Right lobe of liver (tissue), 6 donors: ENCODE measurements at regions not wholly inside any gene's neighbourhood (a gene's known extent, or its start where the extent isn't known, plus 50 kb on each side); places are given as distances from the start of the nearest gene placed in this dataset.

ENCODE experiments used
- ATAC-seq, 4 donors: fragments of 200-7000 bp; cut with Tn5 transposase; one replicate each; pipeline ENCODE4 v1.9.1; 2020; ENCODE audit warnings: mild to moderate bottlenecking in 4 of 4, moderate library complexity in 4 of 4
- DNase-seq, 3 donors: peaks; one replicate each; pipeline ENCODE4 v3.0.0-alpha.2; 2020
- H3K27ac ChIP-seq, 3 donors: fragments of 200-600 bp; one replicate each; pipeline ENCODE4 v1.8.0; 2022
- H3K27me3 ChIP-seq, 2 donors: fragments of 200-600 bp; one replicate each; pipeline ENCODE4 v1.8.0; 2022
- H3K36me3 ChIP-seq, 4 donors: fragments of 200-600 bp; sonication (generic) in 1 of 4; one replicate each; pipeline versions ENCODE4 v1.5.1 to v1.8.0; 2017 to 2022; ENCODE audit warnings: control low read depth in 1 of 4
- H3K4me1 ChIP-seq, 4 donors: fragments of 200-600 bp; sonication (generic) in 1 of 4; one replicate each; pipeline versions ENCODE4 v1.5.1 to v1.8.0; 2017 to 2022; ENCODE audit warnings: control low read depth in 1 of 4
- H3K4me3 ChIP-seq, 3 donors: fragments of 200-600 bp; one replicate each; pipeline ENCODE4 v1.8.0; 2022
- H3K9me3 ChIP-seq, 4 donors: fragments of 200-600 bp; sonication (generic) in 1 of 4; one replicate each; pipeline versions ENCODE4 v1.5.1 to v1.8.0; 2017 to 2022; ENCODE audit warnings: control low read depth in 1 of 4
- CTCF ChIP-seq, 4 donors: fragments of 200-600 bp in 3 of 4; fragments of 450-650 bp in 1 of 4; IDR thresholded peaks; one replicate each; pipeline versions ENCODE4 v1.5.1 to v1.8.0; 2016 to 2022; ENCODE audit warnings: antibody characterized with exemption in 4 of 4, mild to moderate bottlenecking in 2 of 4
- POLR2A ChIP-seq: fragments of 450-650 bp; IDR thresholded peaks from one replicate; pipeline ENCODE4 v1.6.1; 2017; ENCODE audit warnings: antibody characterized with exemption, mild to moderate bottlenecking
- whole genome bisulfite sequencing: methylation state at CpG from one replicate; pipeline ENCODE4 v1.1.6; 2018; ENCODE audit warnings: low coverage, low lambda C conversion rate; ENCODE audit not compliant: insufficient coverage; ENCODE audit errors: missing lambda C conversion rate; 5-methylcytosine and 5-hydroxymethylcytosine counted together
- intact Hi-C, 2 donors: fragments of 100-400 bp; cut with DNase I; formaldehyde crosslinking; loops; one replicate each; pipeline versions ENCODE4 v1.11.2 to v1.14.1; 2022
- donor health status: DM: no; HTN: yes; CAD: no.
- donor health status: DM: no; HTN: no; CAD: no.
- donor health status: DM: no; HTN: no; CAD: no.
- donor health status: DM: no; HTN: yes; CAD: no.
- donor health status: DM: no; HTN: yes; CAD: no.

GRCh38 chr6:139449611-139450000 is 75.2 kb upstream of the CITED2 start:
- H3K9me3 ChIP-seq, result no peaks in the 10 kb centered on the region
- no peaks in the 10 kb centered on the region for H3K4me1 ChIP-seq
- ATAC-seq, result peak in 2 of 4 donors; percentile 35 to 37
- no peak overlapping the region for H3K4me3 ChIP-seq
- H3K27ac ChIP-seq, result no peak overlapping the region
- no peak for TF ChIP-seq CTCF (IDR thresholded peaks at IDR 0.05)
- no peak for TF ChIP-seq POLR2A
- H3K27me3 ChIP-seq, result no peaks in the 10 kb centered on the region
- no peak for DNase-seq
- H3K36me3 ChIP-seq, result no peaks in the 10 kb centered on the region
- intact Hi-C loops, result no loop called here

- WGBS, result 78% methylated on average over 4 of the region's 4 CpGs
- H3K4me3 ChIP-seq, result no peak overlapping the region
- no peaks in the 10 kb centered on the region for H3K9me3 ChIP-seq
- H3K27me3 ChIP-seq, result no peaks in the 10 kb centered on the region
- ATAC-seq (no peak), DNase-seq (no peak)
- intact Hi-C loops, result no loop called here
- no peak overlapping the region for H3K27ac ChIP-seq
- no peaks in the 10 kb centered on the region for H3K4me1 ChIP-seq
- no peak for TF ChIP-seq POLR2A
- no peak for TF ChIP-seq CTCF (IDR thresholded peaks at IDR 0.05)
- no peaks in the 10 kb centered on the region for H3K36me3 ChIP-seq
These were observed 74.7 kb upstream of the CITED2 start for GRCh38 chr6:139448998-139449610.

GRCh38 chr6:139448051-139448649 is 73.7 kb upstream of the CITED2 start:
- H3K4me1 ChIP-seq, result no peaks in the 10 kb centered on the region
- no peaks in the 10 kb centered on the region for H3K9me3 ChIP-seq
- H3K27ac ChIP-seq, result no peak overlapping the region
- peak in 1 of 4 donors; percentile 30 for ATAC-seq
- intact Hi-C loops, result no loop called here
- DNase-seq, result no peak
- no peaks in the 10 kb centered on the region for H3K36me3 ChIP-seq
- 80% methylated on average over 2 of the region's 2 CpGs for WGBS
- TF ChIP-seq POLR2A (no peak), CTCF (IDR thresholded peaks at IDR 0.05) (no peak)
- H3K27me3 ChIP-seq, result no peaks in the 10 kb centered on the region
- no peak overlapping the region for H3K4me3 ChIP-seq

GRCh38 chr6:139447656-139447975 is 73.2 kb upstream of the CITED2 start:
- Histone ChIP-seq H3K9me3 (no peaks in the 10 kb centered on the region), H3K27me3 (no peaks in the 10 kb centered on the region), H3K36me3 (no peaks in the 10 kb centered on the region), H3K4me3 (no peak overlapping the region), H3K27ac (no peak overlapping the region), H3K4me1 (no peaks in the 10 kb centered on the region)
- WGBS, result 75% methylated on average over 1 of the region's 1 CpG
- intact Hi-C loops, result no loop called here
- TF ChIP-seq POLR2A (no peak), CTCF (IDR thresholded peaks at IDR 0.05) (no peak)
- DNase-seq (no peak), ATAC-seq (no peak)
